Panc1 (cell line): ENCODE measurements at regions not wholly inside any gene's neighbourhood (a gene's known extent, or its start where the extent isn't known, plus 50 kb on each side); places are given as distances from the start of the nearest gene placed in this dataset.

Experiments used
- ATAC-seq: fragments of 200-7000 bp; cut with Tn5 transposase; 2 replicates; pipeline ENCODE4 v1.9.1; 2020; ENCODE audit warnings: mild to moderate bottlenecking, moderate library complexity
- BruUV-seq: library from RNA; stranded (reverse); fragments of 400-500 nt; replicated peaks from 2 replicates; lab custom pipeline; 2021; lab: Mats Ljungman, UMichigan
- CTCF ChIA-PET: fragments of 300-600 bp; sonication (Branson Sonifier 250); formaldehyde crosslinking; loops from one replicate; lab custom pipeline; 2022; ENCODE audit warnings: antibody characterized with exemption; lab: Charles Lee
- POLR2A ChIA-PET: fragments of 300-600 bp; sonication (Branson Sonifier 250); formaldehyde crosslinking; loops from one replicate; lab custom pipeline; 2022; ENCODE audit warnings: antibody characterized with exemption; lab: Charles Lee
- DNase-seq: peaks from one replicate; pipeline ENCODE4 v3.0.0-alpha.2; 2010; ENCODE audit warnings: low read depth, low spot score
- H3K27ac ChIP-seq: 2 replicates; pipeline ENCODE4 v1.5.1; 2011; ENCODE audit warnings: mild to moderate bottlenecking, low read length, inconsistent platforms
- H3K27me3 ChIP-seq: fragments of 200-500 bp; sonication (Bioruptor generic); 2 replicates; pipeline ENCODE4 v1.6.0; 2014; ENCODE audit warnings: low read length, inconsistent platforms; ENCODE audit not compliant: control insufficient read depth, insufficient read depth
- H3K36me3 ChIP-seq: fragments of 200-500 bp; sonication (Bioruptor generic); 2 replicates; pipeline ENCODE4 v1.5.1; 2014; ENCODE audit warnings: inconsistent platforms, mild to moderate bottlenecking, low read length, moderate library complexity; ENCODE audit not compliant: control insufficient read depth, insufficient read depth
- H3K4me1 ChIP-seq: 2 replicates; pipeline ENCODE4 v1.5.1; 2011; ENCODE audit warnings: inconsistent platforms, mild to moderate bottlenecking, low read length, moderate library complexity; ENCODE audit not compliant: control insufficient read depth, insufficient read depth
- H3K4me3 ChIP-seq, 2 experiments: 2 replicates each; pipeline ENCODE4 v1.5.1; 2011 to 2012; ENCODE audit warnings: low read depth in 2 of 2, low read length in 2 of 2, mild to moderate bottlenecking in 2 of 2, inconsistent platforms in 1 of 2, moderate library complexity in 1 of 2
- H3K9me3 ChIP-seq: fragments of 200-500 bp; sonication (Bioruptor generic); 2 replicates; pipeline ENCODE4 v1.5.1; 2014; ENCODE audit warnings: low read depth, mild to moderate bottlenecking, inconsistent platforms, low read length, moderate library complexity; ENCODE audit not compliant: control insufficient read depth, insufficient read depth
- CTCF ChIP-seq: fragments of 450-650 bp; IDR thresholded peaks from 2 replicates; pipeline ENCODE4 v1.5.1; 2017; ENCODE audit warnings: mild to moderate bottlenecking
- POLR2AphosphoS5 ChIP-seq: IDR thresholded peaks from 2 replicates; pipeline ENCODE4 v1.6.1; 2012; ENCODE audit warnings: mild to moderate bottlenecking, low read depth, low read length, moderate library complexity
- REST ChIP-seq, 2 experiments: IDR thresholded peaks; 2 replicates each; pipeline ENCODE4 v1.6.1; 2011 to 2012; ENCODE audit warnings: low read depth in 2 of 2, control low read depth in 1 of 2, low read length in 1 of 2, mild to moderate bottlenecking in 1 of 2, moderate library complexity in 1 of 2; ENCODE audit not compliant: insufficient read depth in 1 of 2
- SIN3A ChIP-seq: IDR thresholded peaks from 2 replicates; pipeline ENCODE4 v1.6.1; 2012; ENCODE audit warnings: low read depth, mild to moderate bottlenecking, low read length, moderate library complexity, borderline replicate concordance; ENCODE audit not compliant: insufficient read depth
- TCF7L2 ChIP-seq: IDR thresholded peaks from 2 replicates; pipeline ENCODE4 v1.6.1; 2011; ENCODE audit warnings: mild to moderate bottlenecking, low read depth, low read length, inconsistent platforms
- in situ Hi-C: cut with HindIII; loops from 2 replicates; pipeline ENCODE4 v1.10.0; 2016; ENCODE audit warnings: low sequenced_read_pairs, low pct_unique_long_range_greater_than_20kb
- intact Hi-C: fragments of 100-400 bp; cut with micrococcal nuclease; formaldehyde crosslinking; loops from one replicate; pipeline ENCODE4 v1.10.0; 2022; ENCODE audit not compliant: unreplicated experiment

- ATAC-seq (no peak), DNase-seq (no peak)
- no peaks in the 10 kb centered on the region for H3K36me3 ChIP-seq
- H3K4me3 ChIP-seq, result no peak overlapping the region
- peaks cover 9% of the 10 kb centered on the region for H3K9me3 ChIP-seq
- BruUV-seq, result no TSS peak
- no peak overlapping the region for H3K27ac ChIP-seq
- no peak for TF ChIP-seq CTCF
- TF ChIP-seq TCF7L2, result no peak
- TF ChIP-seq SIN3A, result no peak
- no peak for TF ChIP-seq POLR2AphosphoS5
- TF ChIP-seq REST (IDR thresholded peaks at IDR 0.05; ENCODE audit: insufficient read depth in 1 of 2, low read depth in 2 of 2, low read length in 1 of 2), result no peak
- ChIA-PET CTCF (no interaction called here), POLR2A (no interaction called here)
- intact Hi-C loops, result no loop called here
- no peaks in the 10 kb centered on the region for H3K27me3 ChIP-seq
- in situ Hi-C loops, result no loop called here
- no peaks in the 10 kb centered on the region for H3K4me1 ChIP-seq
These were observed 1048.2 kb downstream of the TTLL7 start for GRCh38 chr1:82950606-82951200.

- no peak overlapping the region for H3K27ac ChIP-seq
- H3K36me3 ChIP-seq, result no peaks in the 10 kb centered on the region
- ATAC-seq (no peak), DNase-seq (no peak)
- BruUV-seq, result no TSS peak
- H3K27me3 ChIP-seq, result no peaks in the 10 kb centered on the region
- in situ Hi-C loops (no loop called here), intact Hi-C loops (no loop called here)
- peaks cover 9% of the 10 kb centered on the region for H3K9me3 ChIP-seq
- H3K4me3 ChIP-seq, result no peak overlapping the region
- CTCF ChIA-PET, result no interaction called here
- TF ChIP-seq TCF7L2 (no peak), CTCF (no peak), SIN3A (no peak), REST (IDR thresholded peaks at IDR 0.05; ENCODE audit: insufficient read depth in 1 of 2, low read depth in 2 of 2, low read length in 1 of 2) (no peak), POLR2AphosphoS5 (no peak)
- POLR2A ChIA-PET, result no interaction called here
- H3K4me1 ChIP-seq, result no peaks in the 10 kb centered on the region
These were observed 1050.5 kb downstream of the TTLL7 start for GRCh38 chr1:82948386-82948785.
